HG03354 (cell line): ENCODE measurements at regions not wholly inside any gene's neighbourhood (a gene's known extent, or its start where the extent isn't known, plus 50 kb on each side); places are given as distances from the start of the nearest gene placed in this dataset.

ENCODE experiments used
- ATAC-seq: cut with Tn5 transposase; IDR thresholded peaks from one replicate; pipeline ENCODE4 v1.9.1; 2021; ENCODE audit warnings: mild to moderate bottlenecking; ENCODE audit not compliant: unreplicated experiment, poor library complexity, severe bottlenecking

DNA sequence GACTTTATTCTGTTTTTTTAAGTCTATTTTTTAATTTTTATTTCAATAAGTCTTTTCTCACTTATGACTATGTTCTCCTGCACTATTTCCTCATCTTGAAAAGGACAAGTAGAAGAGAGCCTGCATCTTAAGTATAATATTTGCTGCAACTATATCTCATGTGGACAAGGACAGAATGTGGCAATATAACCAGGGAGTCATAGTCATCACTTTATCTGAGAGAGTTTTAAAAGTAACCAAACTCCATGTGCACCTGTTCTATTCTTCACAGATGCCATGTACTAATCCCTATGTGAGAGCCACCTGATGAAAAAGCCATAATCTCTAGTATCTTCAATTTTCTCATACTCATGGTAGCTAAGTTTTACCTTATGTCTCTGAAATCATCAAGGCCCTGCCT lies 104.2 kb upstream of the SOX6 start:
- no peak for ATAC-seq

DNA sequence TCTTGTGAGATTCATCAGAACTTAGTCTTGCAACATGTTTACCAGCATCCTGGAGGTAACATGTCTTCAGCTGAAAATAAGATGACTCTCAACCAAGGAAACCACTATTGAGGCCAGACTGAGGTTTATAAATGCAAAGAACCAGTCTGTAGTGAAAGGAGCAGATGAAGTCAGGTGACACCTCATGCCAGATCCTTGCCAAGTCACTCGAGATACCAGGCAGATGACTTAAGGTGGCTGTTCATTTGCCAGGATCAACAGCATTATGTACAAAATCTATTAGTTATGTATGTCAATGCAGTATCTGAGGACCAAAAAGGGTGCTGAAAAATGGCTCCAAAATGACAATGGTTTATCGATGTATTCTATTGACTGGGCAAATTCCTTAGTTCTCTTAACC lies 100.0 kb upstream of the SOX6 start:
- no peak for ATAC-seq

DNA sequence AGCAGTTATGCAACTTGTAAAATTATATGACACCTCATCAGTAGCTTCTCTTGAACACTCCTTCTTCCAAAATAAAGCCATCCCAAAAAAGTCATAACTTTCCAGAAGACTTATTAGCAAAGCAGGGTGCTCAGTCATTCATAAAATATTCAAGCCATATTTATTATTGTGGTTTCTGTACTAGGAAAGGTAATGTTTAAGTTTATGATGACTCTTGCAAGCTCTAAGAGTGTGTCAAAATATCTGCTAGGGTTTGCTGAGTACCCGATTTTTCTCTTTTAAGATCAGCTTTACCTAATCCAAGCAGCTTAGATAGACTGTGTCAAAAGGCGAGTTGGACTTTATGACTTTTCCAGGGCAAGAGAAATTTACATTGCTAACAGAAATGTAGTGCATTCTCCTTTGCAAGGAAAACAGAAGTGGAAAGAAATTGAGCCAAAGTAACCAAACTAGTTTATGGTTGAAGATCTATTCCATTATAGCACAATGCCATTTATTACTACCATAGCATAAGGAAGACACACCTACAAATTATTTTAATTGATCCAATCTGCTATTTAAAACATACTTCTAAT lies 98.0 kb upstream of the SOX6 start:
- ATAC-seq = no peak

DNA sequence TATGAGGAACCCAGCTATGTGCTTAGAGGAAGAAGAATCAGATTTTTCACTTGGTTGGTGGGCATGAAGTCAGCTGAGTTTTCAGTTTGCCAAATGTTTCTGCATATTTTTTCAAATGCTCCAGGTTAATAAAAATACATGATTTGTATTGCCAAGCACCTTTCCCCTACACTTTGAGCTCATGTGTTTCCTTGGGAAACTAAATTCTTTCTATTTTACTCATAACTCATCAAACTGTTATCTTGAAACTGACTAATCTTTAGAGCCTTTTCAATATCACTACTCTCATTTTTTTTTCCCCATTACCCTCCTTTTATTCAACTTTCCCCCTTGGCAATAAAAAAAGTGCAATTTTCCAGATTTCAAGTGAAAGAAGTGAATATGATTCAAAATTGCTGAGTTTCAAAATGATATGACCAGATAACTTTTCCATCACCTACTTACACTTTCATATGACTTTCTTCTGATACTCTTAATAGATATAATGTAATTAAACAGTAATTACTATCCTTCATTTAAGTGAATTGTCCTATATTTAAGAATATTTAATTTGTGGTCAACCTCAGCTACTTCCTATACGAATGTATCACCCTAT lies 91.9 kb upstream of the SOX6 start:
- ATAC-seq = no peak

DNA sequence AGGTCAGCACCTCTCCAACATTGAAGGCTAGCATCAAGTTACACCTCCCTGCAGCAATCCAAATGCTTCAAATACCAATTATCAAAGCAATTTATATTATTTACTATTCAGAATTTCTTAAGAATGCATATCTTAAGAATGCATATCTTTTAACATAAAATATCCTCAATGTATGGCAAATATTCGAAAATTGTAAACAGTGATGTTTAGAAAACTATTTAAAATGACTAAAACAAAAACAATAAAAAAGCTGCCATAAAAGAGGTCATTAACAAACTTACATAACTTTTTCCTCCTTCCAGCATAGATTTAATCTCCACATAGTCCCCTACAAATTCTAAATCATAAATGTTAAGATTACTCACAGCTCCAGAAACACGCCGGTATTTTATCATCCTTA lies 85.1 kb upstream of the SOX6 start:
- ATAC-seq = no peak

DNA sequence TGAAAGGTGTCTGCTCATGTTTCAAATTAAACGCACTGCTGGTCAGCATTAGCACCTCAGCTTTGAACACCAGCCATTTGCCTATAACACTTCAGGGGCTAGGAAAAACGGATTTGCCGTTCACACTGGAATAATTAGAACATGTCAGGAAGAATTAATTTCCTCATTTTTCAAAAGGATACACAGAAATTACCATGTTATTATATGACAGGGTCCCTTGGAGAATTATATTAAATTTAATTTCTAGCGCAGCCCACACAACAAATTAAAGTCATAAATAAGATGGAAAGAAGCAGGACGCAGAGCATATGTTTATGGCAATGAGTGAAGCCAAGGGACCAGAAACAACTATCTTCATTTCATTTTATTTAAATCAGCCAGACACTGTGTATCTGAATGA lies 83.8 kb upstream of the SOX6 start:
- ATAC-seq = no peak

DNA sequence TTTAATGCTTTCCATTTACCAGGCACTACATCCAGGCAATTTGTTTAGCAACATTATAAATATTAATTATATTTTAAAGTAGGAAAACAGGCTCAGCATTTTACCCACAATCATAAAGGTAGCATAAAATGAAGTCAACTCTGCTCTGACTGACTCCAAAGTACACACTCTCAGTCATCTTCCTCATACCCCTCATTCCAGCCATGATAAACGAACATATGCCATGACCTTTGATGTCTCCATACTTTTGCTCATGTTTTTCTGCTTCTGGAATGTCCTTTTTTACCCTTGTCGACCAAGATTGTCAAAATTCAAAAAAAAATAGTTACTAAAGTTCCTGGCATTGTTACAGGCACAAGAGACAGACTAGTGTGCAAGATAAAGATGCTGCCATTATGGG lies 77.7 kb upstream of the SOX6 start:
- ATAC-seq = no peak

DNA sequence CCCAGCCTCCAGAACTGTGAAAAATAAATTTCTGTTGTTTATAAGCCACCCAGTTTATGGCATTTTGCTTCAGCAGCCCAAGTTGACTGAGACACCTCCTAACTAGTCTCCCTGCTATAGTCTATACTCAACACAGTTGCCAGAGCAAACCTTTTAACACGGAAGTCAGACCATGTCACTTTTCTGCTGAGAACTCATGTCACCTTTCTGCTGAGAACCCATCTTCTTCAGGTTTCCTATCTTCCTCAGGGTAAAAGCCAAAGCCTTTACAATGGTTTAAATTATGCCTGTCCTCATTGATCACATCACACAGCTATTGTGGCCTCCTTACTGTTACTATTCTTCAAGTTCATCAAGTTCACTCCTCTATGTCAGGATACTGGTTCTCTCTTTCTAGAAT lies 74.3 kb upstream of the SOX6 start:
- ATAC-seq = no peak

DNA sequence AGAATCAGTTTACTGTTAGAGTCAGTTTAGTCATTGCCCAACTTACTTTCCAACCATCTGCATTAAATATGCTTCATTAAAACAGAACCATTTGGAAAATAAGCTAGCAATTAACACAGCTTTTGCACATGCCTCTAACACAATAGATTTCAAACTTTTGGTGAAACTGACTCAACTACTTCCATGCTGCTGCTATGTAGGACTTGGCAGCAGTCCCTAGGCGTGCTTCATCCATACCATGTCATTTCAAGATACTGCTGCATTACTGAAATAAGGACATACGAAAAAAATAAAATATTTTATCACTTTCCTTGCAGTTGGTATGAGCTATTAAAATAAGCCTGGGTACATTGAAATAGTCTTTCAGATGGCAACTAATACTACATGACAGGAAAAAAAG lies 65.5 kb upstream of the SOX6 start:
- ATAC-seq = no peak

DNA sequence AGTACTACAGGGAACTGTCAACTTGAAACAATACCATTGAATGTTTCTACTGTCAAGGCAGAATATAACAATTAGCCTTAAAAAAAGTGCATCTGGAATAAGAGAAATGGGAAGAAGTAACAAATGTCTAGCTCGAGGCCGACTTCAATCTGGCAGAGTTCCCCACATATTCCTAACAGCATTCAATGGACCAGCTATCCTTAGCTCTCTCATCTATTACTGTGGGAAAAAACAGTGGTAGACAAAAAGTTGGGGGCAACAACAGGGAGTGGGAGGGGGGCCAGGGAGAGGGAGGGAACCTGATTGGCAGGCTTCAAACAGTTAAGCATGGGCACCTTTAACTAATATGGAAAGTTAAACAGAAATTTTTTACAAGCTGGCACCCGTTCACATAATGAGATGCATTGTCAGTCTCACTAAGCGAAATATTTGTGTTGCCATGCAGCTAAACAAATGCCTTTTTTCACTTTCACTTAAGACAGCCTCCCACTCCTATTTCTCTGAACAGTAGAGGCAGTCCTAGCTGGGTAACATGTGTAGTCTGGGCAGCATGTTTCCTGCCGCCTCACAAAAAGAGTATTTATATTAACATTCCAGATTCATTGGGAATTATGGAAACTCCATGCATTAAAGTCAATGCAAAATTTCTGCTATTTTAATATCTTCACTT lies 62.2 kb upstream of the SOX6 start:
- ATAC-seq = no peak

DNA sequence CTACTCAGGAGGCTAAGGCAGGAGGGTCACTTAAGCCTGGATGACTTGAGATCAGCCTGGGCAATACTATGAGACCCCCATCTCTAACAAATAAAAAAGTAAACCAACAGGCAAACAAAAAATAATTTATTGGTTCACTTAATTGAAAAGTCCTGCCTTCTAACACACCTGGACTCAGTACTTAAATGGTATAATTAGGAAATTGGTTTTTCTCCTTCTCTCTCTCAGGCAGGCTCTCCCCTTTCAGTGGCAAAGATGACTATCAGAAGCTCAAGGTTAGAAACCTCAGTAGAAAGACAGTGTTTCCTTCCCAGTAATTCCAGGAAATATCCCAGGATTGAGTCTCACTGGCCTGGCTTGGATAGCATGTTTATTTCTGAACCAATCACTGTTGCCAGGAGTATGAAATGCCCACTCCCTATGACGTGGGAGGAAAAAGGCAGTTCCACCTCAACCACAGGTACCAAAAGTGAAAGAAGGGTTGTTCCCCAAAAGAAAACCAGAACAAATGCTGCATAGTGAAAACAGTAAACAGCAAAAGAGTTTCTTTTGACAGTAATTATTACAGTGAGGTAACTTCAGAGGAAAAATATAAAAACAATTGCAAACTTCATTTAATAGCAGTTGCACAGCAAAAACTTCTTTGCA lies 56.3 kb upstream of the SOX6 start:
- peak; percentile 63 for ATAC-seq

DNA sequence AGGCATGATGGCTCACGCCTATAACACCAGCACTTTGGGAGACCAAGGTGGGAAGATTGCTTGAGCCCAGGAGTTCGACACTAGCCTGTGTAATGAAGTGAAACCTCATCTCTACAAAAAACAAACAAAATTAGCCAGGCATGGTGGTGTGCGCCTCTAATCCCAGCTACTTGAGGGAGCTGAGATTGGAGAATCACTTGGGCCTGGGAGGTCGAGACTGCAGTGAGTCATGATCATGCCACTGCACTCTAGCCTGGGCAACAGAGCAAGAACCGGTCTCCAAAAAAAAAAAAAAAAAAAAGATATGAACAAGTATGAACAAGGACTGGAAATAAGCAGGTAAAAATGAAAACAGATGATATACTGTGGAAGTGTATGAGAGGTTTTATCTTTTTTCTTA lies 54.1 kb upstream of the SOX6 start:
- ATAC-seq = no peak

DNA sequence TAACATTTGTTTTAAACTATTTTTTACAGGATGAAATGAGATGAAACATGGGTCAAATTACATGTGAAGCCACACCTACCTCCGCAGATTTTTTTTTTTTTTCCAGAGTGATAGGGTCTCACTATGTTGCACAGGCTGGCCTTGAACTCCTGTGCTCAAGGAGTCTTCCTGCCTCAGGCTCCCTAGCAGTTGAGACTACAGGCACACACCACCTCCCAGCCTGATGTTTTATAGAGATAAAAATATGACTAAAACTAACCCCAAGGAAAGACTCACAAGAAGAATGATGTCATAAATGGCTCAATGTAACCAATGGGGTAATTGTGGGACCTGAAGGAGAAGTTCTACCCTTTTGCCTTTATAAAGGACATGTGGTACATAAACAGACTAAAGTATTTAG lies 52.3 kb upstream of the SOX6 start:
- ATAC-seq = no peak

DNA sequence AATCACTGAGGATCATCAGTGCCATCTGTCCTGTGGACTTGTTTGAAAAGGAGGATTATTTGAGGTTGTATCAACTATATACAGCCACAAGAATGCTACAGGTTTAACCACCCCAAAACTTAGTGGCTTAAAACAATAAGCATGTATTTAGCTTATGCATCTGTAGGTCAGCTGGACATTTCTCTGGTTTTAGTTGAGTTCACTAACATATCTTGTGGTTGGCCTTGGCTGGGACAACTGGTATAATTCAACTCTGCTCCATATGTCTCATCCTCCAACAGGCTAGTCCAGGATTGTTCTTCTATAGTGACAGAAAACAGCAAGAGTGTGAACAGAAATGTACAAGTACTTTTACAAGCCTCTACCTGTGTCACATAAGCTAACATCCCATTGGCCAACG lies 49.9 kb upstream of the SOX6 start:
- ATAC-seq = no peak
